ENCODE measurements at regions not wholly inside any gene's neighbourhood (a gene's known extent, or its start where the extent isn't known, plus 50 kb on each side); places are given as distances from the start of the nearest gene placed in this dataset.

DNA sequence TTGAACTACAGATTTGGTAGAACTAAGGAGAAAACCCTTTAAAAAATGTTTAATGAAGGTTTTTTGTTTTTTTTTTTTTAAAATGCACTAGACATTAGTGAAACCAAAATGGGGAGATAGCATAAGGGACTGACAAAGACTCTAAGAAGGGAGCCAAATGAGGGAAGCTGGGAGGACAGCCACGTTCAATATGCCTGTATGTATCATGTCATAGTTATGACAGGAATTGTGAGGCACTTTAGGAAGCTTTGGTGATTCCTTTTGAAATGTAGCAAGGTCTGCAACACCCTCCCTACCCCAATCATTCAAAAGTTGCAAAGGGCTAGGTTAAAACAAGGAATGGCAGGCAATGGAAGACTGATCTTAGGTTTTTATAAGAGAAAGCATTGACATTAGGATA lies 526.0 kb downstream of the TLL1 start:
- TF ChIP-seq, protein P1, sequence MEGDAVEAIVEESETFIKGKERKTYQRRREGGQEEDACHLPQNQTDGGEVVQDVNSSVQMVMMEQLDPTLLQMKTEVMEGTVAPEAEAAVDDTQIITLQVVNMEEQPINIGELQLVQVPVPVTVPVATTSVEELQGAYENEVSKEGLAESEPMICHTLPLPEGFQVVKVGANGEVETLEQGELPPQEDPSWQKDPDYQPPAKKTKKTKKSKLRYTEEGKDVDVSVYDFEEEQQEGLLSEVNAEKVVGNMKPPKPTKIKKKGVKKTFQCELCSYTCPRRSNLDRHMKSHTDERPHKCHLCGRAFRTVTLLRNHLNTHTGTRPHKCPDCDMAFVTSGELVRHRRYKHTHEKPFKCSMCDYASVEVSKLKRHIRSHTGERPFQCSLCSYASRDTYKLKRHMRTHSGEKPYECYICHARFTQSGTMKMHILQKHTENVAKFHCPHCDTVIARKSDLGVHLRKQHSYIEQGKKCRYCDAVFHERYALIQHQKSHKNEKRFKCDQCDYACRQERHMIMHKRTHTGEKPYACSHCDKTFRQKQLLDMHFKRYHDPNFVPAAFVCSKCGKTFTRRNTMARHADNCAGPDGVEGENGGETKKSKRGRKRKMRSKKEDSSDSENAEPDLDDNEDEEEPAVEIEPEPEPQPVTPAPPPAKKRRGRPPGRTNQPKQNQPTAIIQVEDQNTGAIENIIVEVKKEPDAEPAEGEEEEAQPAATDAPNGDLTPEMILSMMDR (IDR thresholded peaks at IDR 0.05; ENCODE audit: insufficient read depth, low read depth, low read length): no peak
- no peak for TF ChIP-seq EZH2 (IDR thresholded peaks at IDR 0.05; ENCODE audit: insufficient read depth, low read length)

Measured in astrocyte (in vitro differentiated cells and primary cell).